ENCODE measurements at regions not wholly inside any gene's neighbourhood (a gene's known extent, or its start where the extent isn't known, plus 50 kb on each side); places are given as distances from the start of the nearest gene placed in this dataset.

DNA sequence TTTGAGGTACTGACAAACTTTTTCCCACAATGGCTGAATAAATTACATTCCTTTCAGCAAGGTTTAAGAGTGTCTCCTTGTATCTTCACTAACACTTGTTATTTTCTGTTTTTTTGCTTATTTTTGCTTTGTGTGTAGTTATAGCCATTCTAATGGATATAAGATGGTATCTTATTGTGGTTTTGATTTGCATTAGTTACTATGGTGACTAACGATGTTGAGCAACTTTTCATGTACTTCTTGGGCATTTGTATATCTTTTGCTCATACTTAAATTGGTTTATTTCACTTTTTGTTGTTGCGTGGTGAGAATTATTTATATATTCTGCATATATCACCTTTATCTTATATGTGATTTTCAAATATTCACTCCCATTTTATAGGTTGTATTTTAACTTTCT is 79.9 kb upstream of the FSIP2 start:
- TF ChIP-seq TEAD4 (IDR thresholded peaks at IDR 0.05), result no peak
- no peak for TF ChIP-seq TAF1 (IDR thresholded peaks at IDR 0.05; ENCODE audit: low read depth)
- TF ChIP-seq, protein P1, sequence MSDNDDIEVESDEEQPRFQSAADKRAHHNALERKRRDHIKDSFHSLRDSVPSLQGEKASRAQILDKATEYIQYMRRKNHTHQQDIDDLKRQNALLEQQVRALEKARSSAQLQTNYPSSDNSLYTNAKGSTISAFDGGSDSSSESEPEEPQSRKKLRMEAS (IDR thresholded peaks at IDR 0.05), result no peak
- no peak for TF ChIP-seq RAD21 (IDR thresholded peaks at IDR 0.05; ENCODE audit: low read depth)
- TF ChIP-seq FOXM1 (IDR thresholded peaks at IDR 0.05; ENCODE audit: borderline replicate concordance, low read depth), result no peak

Measured in Ishikawa (cell line).